HepG2 (cell line): ENCODE measurements at regions not wholly inside any gene's neighbourhood (a gene's known extent, or its start where the extent isn't known, plus 50 kb on each side); places are given as distances from the start of the nearest gene placed in this dataset.

Experiments used
- CTCF ChIP-seq: sonication (generic); formaldehyde crosslinking; IDR thresholded peaks from 2 replicates; pipeline ENCODE4 v1.5.0; 2020; ENCODE audit warnings: mild to moderate bottlenecking, missing genetic modification reagents, moderate library complexity
- E2F5 ChIP-seq: sonication (generic); formaldehyde crosslinking; conservative IDR thresholded peaks from 2 replicates; pipeline ENCODE4 v1.4.0; 2020; ENCODE audit warnings: missing genetic modification reagents
- ELK4 ChIP-seq: sonication (generic); formaldehyde crosslinking; IDR thresholded peaks from 2 replicates; pipeline ENCODE4 v1.9.0; 2021; ENCODE audit warnings: missing genetic modification reagents, borderline replicate concordance
- KLF6 ChIP-seq: IDR thresholded peaks from 2 replicates; pipeline ENCODE4 v1.8.0; 2016; ENCODE audit warnings: missing biosample characterization, missing genetic modification reagents
- TSC22D2 ChIP-seq: sonication (generic); formaldehyde crosslinking; IDR thresholded peaks from 2 replicates; pipeline ENCODE4 v1.5.1; 2020; ENCODE audit warnings: missing genetic modification reagents, mild to moderate bottlenecking, borderline replicate concordance
- ZNF776 ChIP-seq: sonication (generic); formaldehyde crosslinking; IDR thresholded peaks from 2 replicates; pipeline ENCODE4 v1.4.0; 2020; ENCODE audit warnings: mild to moderate bottlenecking, missing genetic modification reagents
- TF ChIP-seq, protein P1 (sequence below): IDR thresholded peaks from 2 replicates; pipeline ENCODE4 v1.4.0; 2020; ENCODE audit warnings: mild to moderate bottlenecking, missing genetic modification reagents
- TF ChIP-seq, protein P2 (sequence below): IDR thresholded peaks from 2 replicates; pipeline ENCODE4 v1.6.1; 2016

GRCh38 chr10:118912961-118913600 lies 116.4 kb upstream of the NANOS1 start:
- no peak for TF ChIP-seq ELK4 (CRISPR knock-in tag)
- TF ChIP-seq, protein P1, sequence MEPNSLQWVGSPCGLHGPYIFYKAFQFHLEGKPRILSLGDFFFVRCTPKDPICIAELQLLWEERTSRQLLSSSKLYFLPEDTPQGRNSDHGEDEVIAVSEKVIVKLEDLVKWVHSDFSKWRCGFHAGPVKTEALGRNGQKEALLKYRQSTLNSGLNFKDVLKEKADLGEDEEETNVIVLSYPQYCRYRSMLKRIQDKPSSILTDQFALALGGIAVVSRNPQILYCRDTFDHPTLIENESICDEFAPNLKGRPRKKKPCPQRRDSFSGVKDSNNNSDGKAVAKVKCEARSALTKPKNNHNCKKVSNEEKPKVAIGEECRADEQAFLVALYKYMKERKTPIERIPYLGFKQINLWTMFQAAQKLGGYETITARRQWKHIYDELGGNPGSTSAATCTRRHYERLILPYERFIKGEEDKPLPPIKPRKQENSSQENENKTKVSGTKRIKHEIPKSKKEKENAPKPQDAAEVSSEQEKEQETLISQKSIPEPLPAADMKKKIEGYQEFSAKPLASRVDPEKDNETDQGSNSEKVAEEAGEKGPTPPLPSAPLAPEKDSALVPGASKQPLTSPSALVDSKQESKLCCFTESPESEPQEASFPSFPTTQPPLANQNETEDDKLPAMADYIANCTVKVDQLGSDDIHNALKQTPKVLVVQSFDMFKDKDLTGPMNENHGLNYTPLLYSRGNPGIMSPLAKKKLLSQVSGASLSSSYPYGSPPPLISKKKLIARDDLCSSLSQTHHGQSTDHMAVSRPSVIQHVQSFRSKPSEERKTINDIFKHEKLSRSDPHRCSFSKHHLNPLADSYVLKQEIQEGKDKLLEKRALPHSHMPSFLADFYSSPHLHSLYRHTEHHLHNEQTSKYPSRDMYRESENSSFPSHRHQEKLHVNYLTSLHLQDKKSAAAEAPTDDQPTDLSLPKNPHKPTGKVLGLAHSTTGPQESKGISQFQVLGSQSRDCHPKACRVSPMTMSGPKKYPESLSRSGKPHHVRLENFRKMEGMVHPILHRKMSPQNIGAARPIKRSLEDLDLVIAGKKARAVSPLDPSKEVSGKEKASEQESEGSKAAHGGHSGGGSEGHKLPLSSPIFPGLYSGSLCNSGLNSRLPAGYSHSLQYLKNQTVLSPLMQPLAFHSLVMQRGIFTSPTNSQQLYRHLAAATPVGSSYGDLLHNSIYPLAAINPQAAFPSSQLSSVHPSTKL (CRISPR knock-in tag) = no peak
- no peak for TF ChIP-seq E2F5 (CRISPR knock-in tag)
- no peak for TF ChIP-seq CTCF (CRISPR knock-in tag)
- no peak for TF ChIP-seq ZNF776
- TF ChIP-seq TSC22D2 (CRISPR knock-in tag) = no peak
- TF ChIP-seq, protein P2, sequence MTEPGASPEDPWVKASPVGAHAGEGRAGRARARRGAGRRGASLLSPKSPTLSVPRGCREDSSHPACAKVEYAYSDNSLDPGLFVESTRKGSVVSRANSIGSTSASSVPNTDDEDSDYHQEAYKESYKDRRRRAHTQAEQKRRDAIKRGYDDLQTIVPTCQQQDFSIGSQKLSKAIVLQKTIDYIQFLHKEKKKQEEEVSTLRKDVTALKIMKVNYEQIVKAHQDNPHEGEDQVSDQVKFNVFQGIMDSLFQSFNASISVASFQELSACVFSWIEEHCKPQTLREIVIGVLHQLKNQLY (CRISPR knock-in tag) = no peak
- TF ChIP-seq KLF6 (CRISPR knock-in tag) = no peak
